C4-2B (cell line): ENCODE measurements at regions not wholly inside any gene's neighbourhood (a gene's known extent, or its start where the extent isn't known, plus 50 kb on each side); places are given as distances from the start of the nearest gene placed in this dataset.

ENCODE experiments used
- ZFX ChIP-seq: fragments of 450-650 bp; IDR thresholded peaks from 2 replicates; pipeline ENCODE4 v1.6.1; 2017
- TF ChIP-seq, protein P1 (sequence below): fragments of 450-650 bp; conservative IDR thresholded peaks from 2 replicates; pipeline ENCODE4 v1.5.1; 2017; ENCODE audit warnings: mild to moderate bottlenecking

GRCh38 chr12:130073721-130074120, 88.5 kb upstream of the FZD10 start:
- TF ChIP-seq, protein P1, sequence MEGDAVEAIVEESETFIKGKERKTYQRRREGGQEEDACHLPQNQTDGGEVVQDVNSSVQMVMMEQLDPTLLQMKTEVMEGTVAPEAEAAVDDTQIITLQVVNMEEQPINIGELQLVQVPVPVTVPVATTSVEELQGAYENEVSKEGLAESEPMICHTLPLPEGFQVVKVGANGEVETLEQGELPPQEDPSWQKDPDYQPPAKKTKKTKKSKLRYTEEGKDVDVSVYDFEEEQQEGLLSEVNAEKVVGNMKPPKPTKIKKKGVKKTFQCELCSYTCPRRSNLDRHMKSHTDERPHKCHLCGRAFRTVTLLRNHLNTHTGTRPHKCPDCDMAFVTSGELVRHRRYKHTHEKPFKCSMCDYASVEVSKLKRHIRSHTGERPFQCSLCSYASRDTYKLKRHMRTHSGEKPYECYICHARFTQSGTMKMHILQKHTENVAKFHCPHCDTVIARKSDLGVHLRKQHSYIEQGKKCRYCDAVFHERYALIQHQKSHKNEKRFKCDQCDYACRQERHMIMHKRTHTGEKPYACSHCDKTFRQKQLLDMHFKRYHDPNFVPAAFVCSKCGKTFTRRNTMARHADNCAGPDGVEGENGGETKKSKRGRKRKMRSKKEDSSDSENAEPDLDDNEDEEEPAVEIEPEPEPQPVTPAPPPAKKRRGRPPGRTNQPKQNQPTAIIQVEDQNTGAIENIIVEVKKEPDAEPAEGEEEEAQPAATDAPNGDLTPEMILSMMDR: no peak
- TF ChIP-seq ZFX: no peak
